Adrenal gland (tissue), 5 donors: ENCODE measurements at regions not wholly inside any gene's neighbourhood (a gene's known extent, or its start where the extent isn't known, plus 50 kb on each side); places are given as distances from the start of the nearest gene placed in this dataset.

Experiments used
- POLR2A ChIP-seq, 2 donors: fragments of 450-650 bp; IDR thresholded peaks; one replicate each; pipeline ENCODE4 v1.6.1; 2017; ENCODE audit warnings: antibody characterized with exemption in 2 of 2, mild to moderate bottlenecking in 2 of 2, moderate library complexity in 1 of 2
- TF ChIP-seq, protein P1 (sequence below), 6 experiments: fragments of 450-650 bp in 4 of 6; fragments of 200-600 bp in 2 of 6; sonication (generic) in 1 of 6; IDR thresholded peaks; 1 replicate in 5 of 6; 2 replicates in 1 of 6; pipeline versions ENCODE4 v1.5.1 to v1.8.0; 2016 to 2021; ENCODE audit warnings: antibody characterized with exemption in 6 of 6, mild to moderate bottlenecking in 2 of 6, moderate library complexity in 1 of 6
- donor health status: DM: no; HTN: no; CAD: no.

- TF ChIP-seq, protein P1, sequence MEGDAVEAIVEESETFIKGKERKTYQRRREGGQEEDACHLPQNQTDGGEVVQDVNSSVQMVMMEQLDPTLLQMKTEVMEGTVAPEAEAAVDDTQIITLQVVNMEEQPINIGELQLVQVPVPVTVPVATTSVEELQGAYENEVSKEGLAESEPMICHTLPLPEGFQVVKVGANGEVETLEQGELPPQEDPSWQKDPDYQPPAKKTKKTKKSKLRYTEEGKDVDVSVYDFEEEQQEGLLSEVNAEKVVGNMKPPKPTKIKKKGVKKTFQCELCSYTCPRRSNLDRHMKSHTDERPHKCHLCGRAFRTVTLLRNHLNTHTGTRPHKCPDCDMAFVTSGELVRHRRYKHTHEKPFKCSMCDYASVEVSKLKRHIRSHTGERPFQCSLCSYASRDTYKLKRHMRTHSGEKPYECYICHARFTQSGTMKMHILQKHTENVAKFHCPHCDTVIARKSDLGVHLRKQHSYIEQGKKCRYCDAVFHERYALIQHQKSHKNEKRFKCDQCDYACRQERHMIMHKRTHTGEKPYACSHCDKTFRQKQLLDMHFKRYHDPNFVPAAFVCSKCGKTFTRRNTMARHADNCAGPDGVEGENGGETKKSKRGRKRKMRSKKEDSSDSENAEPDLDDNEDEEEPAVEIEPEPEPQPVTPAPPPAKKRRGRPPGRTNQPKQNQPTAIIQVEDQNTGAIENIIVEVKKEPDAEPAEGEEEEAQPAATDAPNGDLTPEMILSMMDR (IDR thresholded peaks at IDR 0.05) = no peak
- no peak for TF ChIP-seq POLR2A (IDR thresholded peaks at IDR 0.05)
Observed at GRCh38 chr1:10888291-10888690, 91.8 kb upstream of the CASZ1 start.
